Keratinocyte (primary cell): ENCODE measurements at regions not wholly inside any gene's neighbourhood (a gene's known extent, or its start where the extent isn't known, plus 50 kb on each side); places are given as distances from the start of the nearest gene placed in this dataset.

Experiments used
- CTCF ChIP-seq, 3 experiments: IDR thresholded peaks in 1 of 3; conservative IDR thresholded peaks in 1 of 3; optimal IDR thresholded peaks in 1 of 3; 2 replicates in 2 of 3; 3 replicates in 1 of 3; pipeline versions ENCODE3 to v1.5.1; 2011; ENCODE audit warnings: low read length in 3 of 3, mild to moderate bottlenecking in 3 of 3, moderate library complexity in 2 of 3, control low read depth in 1 of 3, inconsistent platforms in 1 of 3; ENCODE audit not compliant: insufficient read depth in 2 of 3; ENCODE audit errors: extremely low read depth in 1 of 3
- EZH2 ChIP-seq: IDR thresholded peaks from one replicate; pipeline ENCODE4 v1.6.1; 2012; ENCODE audit warnings: inconsistent platforms, mild to moderate bottlenecking, low read length, moderate library complexity

GRCh38 chr15:58332676-58333400 is 99.0 kb upstream of the LIPC start:
- TF ChIP-seq CTCF (optimal IDR thresholded peaks at IDR 0.05 in 1 of 3, IDR thresholded peaks at IDR 0.05 in 1 of 3, conservative IDR thresholded peaks at IDR 0.05 in 1 of 3; ENCODE audit: extremely low read depth in 1 of 3, insufficient read depth in 2 of 3, low read length in 3 of 3): no peak
- TF ChIP-seq EZH2: no peak
